NCI-H2227 (cell line): ENCODE measurements at regions not wholly inside any gene's neighbourhood (a gene's known extent, or its start where the extent isn't known, plus 50 kb on each side); places are given as distances from the start of the nearest gene placed in this dataset.

Source experiments
- DNase-seq: peaks from one replicate; lab custom pipeline; 2025; ENCODE audit not compliant: unreplicated experiment; lab: John Stamatoyannopoulos, UW

GRCh38 chr11:113531083-113531482 is 55.9 kb upstream of the DRD2 start:
- no peak for DNase-seq

DNA sequence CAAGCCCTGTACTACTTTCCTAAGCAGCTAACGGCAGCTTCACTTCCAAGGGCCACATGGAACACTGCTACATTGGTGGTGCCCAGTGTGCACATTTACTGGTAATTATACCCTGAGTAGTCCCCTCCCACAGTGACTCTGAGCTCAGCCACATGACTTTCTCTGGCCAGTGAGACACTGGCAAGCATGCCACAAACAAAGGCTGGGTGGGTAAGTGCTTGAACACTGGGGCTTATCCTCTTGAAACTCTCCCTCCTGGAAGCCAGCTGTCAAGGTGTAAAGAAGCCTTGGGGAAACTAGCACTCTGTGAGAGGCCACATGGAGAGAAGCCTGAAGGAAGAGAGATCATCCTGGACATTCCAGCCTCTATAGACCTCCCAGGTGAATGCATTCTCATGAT is 54.4 kb upstream of the DRD2 start:
- no peak for DNase-seq

DNA sequence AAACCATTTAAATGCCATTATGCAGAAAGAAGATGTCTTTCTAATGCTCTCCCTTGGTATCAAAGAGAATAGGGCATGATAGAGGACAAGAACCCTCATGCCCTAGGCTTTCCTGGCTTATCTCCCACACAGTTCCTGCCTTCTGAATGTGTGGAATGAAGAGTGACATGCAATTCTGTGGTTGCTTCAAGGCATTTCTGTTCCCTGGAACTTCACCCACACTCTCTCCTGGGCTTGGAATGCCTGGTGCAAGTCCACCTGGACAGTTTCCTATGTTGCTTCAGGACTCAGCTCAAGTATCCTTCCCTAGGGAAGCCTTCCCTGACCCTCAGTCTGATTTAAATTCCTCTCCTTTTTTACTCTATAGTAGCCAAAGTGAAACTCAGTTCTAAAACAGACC is 53.8 kb upstream of the DRD2 start:
- DNase-seq, result no peak

GRCh38 chr11:113526521-113526920 is 51.3 kb upstream of the DRD2 start:
- no peak for DNase-seq
